ENCODE measurements at regions not wholly inside any gene's neighbourhood (a gene's known extent, or its start where the extent isn't known, plus 50 kb on each side); places are given as distances from the start of the nearest gene placed in this dataset.

GRCh38 chr1:112255080-112255479 is 140.9 kb upstream of the CTTNBP2NL start:
- no peak for TF ChIP-seq CTCF (IDR thresholded peaks at IDR 0.05; ENCODE audit: low read length)
- TF ChIP-seq EZH2 (IDR thresholded peaks at IDR 0.05; ENCODE audit: borderline replicate concordance, low read length) = no peak
